Panc1 (cell line): ENCODE measurements at regions not wholly inside any gene's neighbourhood (a gene's known extent, or its start where the extent isn't known, plus 50 kb on each side); places are given as distances from the start of the nearest gene placed in this dataset.

Source experiments
- ATAC-seq: fragments of 200-7000 bp; cut with Tn5 transposase; 2 replicates; pipeline ENCODE4 v1.9.1; 2020; ENCODE audit warnings: mild to moderate bottlenecking, moderate library complexity
- BruUV-seq: library from RNA; stranded (reverse); fragments of 400-500 nt; replicated peaks from 2 replicates; lab custom pipeline; 2021; lab: Mats Ljungman, UMichigan
- CTCF ChIA-PET: fragments of 300-600 bp; sonication (Branson Sonifier 250); formaldehyde crosslinking; loops from one replicate; lab custom pipeline; 2022; ENCODE audit warnings: antibody characterized with exemption; lab: Charles Lee
- POLR2A ChIA-PET: fragments of 300-600 bp; sonication (Branson Sonifier 250); formaldehyde crosslinking; loops from one replicate; lab custom pipeline; 2022; ENCODE audit warnings: antibody characterized with exemption; lab: Charles Lee
- DNase-seq: peaks from one replicate; pipeline ENCODE4 v3.0.0-alpha.2; 2010; ENCODE audit warnings: low read depth, low spot score
- H3K27ac ChIP-seq: 2 replicates; pipeline ENCODE4 v1.5.1; 2011; ENCODE audit warnings: mild to moderate bottlenecking, low read length, inconsistent platforms
- H3K27me3 ChIP-seq: fragments of 200-500 bp; sonication (Bioruptor generic); 2 replicates; pipeline ENCODE4 v1.6.0; 2014; ENCODE audit warnings: low read length, inconsistent platforms; ENCODE audit not compliant: control insufficient read depth, insufficient read depth
- H3K36me3 ChIP-seq: fragments of 200-500 bp; sonication (Bioruptor generic); 2 replicates; pipeline ENCODE4 v1.5.1; 2014; ENCODE audit warnings: inconsistent platforms, mild to moderate bottlenecking, low read length, moderate library complexity; ENCODE audit not compliant: control insufficient read depth, insufficient read depth
- H3K4me1 ChIP-seq: 2 replicates; pipeline ENCODE4 v1.5.1; 2011; ENCODE audit warnings: inconsistent platforms, mild to moderate bottlenecking, low read length, moderate library complexity; ENCODE audit not compliant: control insufficient read depth, insufficient read depth
- H3K4me3 ChIP-seq, 2 experiments: 2 replicates each; pipeline ENCODE4 v1.5.1; 2011 to 2012; ENCODE audit warnings: low read depth in 2 of 2, low read length in 2 of 2, mild to moderate bottlenecking in 2 of 2, inconsistent platforms in 1 of 2, moderate library complexity in 1 of 2
- H3K9me3 ChIP-seq: fragments of 200-500 bp; sonication (Bioruptor generic); 2 replicates; pipeline ENCODE4 v1.5.1; 2014; ENCODE audit warnings: low read depth, mild to moderate bottlenecking, inconsistent platforms, low read length, moderate library complexity; ENCODE audit not compliant: control insufficient read depth, insufficient read depth
- CTCF ChIP-seq: fragments of 450-650 bp; IDR thresholded peaks from 2 replicates; pipeline ENCODE4 v1.5.1; 2017; ENCODE audit warnings: mild to moderate bottlenecking
- POLR2AphosphoS5 ChIP-seq: IDR thresholded peaks from 2 replicates; pipeline ENCODE4 v1.6.1; 2012; ENCODE audit warnings: mild to moderate bottlenecking, low read depth, low read length, moderate library complexity
- REST ChIP-seq, 2 experiments: IDR thresholded peaks; 2 replicates each; pipeline ENCODE4 v1.6.1; 2011 to 2012; ENCODE audit warnings: low read depth in 2 of 2, control low read depth in 1 of 2, low read length in 1 of 2, mild to moderate bottlenecking in 1 of 2, moderate library complexity in 1 of 2; ENCODE audit not compliant: insufficient read depth in 1 of 2
- SIN3A ChIP-seq: IDR thresholded peaks from 2 replicates; pipeline ENCODE4 v1.6.1; 2012; ENCODE audit warnings: low read depth, mild to moderate bottlenecking, low read length, moderate library complexity, borderline replicate concordance; ENCODE audit not compliant: insufficient read depth
- TCF7L2 ChIP-seq: IDR thresholded peaks from 2 replicates; pipeline ENCODE4 v1.6.1; 2011; ENCODE audit warnings: mild to moderate bottlenecking, low read depth, low read length, inconsistent platforms
- in situ Hi-C: cut with HindIII; loops from 2 replicates; pipeline ENCODE4 v1.10.0; 2016; ENCODE audit warnings: low sequenced_read_pairs, low pct_unique_long_range_greater_than_20kb
- intact Hi-C: fragments of 100-400 bp; cut with micrococcal nuclease; formaldehyde crosslinking; loops from one replicate; pipeline ENCODE4 v1.10.0; 2022; ENCODE audit not compliant: unreplicated experiment

- ATAC-seq = no peak
- CTCF ChIA-PET = no interaction called here
- Histone ChIP-seq H3K27me3 (peaks cover 2% of the 10 kb centered on the region; the same call in 1 of the 2 replicates), H3K4me1 (no peaks in the 10 kb centered on the region), H3K4me3 (no peak overlapping the region), H3K9me3 (no peaks in the 10 kb centered on the region), H3K27ac (no peak overlapping the region), H3K36me3 (no peaks in the 10 kb centered on the region)
- intact Hi-C loops (no loop called here), in situ Hi-C loops (no loop called here)
- no TSS peak for BruUV-seq
- DNase-seq = no peak
- POLR2A ChIA-PET = no interaction called here
- no peak for TF ChIP-seq TCF7L2
- TF ChIP-seq POLR2AphosphoS5 = no peak
- TF ChIP-seq SIN3A = no peak
- no peak for TF ChIP-seq REST (IDR thresholded peaks at IDR 0.05; ENCODE audit: insufficient read depth in 1 of 2, low read depth in 2 of 2, low read length in 1 of 2)
Observed at GRCh38 chr6:40319124-40319523, 268.0 kb downstream of the LRFN2 start.

- H3K27me3 ChIP-seq = peaks cover 10% of the 10 kb centered on the region
- no TSS peak for BruUV-seq
- TF ChIP-seq TCF7L2 (no peak), POLR2AphosphoS5 (no peak), CTCF (no peak), SIN3A (no peak), REST (IDR thresholded peaks at IDR 0.05; ENCODE audit: insufficient read depth in 1 of 2, low read depth in 2 of 2, low read length in 1 of 2) (no peak)
- no peak overlapping the region for H3K27ac ChIP-seq
- H3K36me3 ChIP-seq = no peaks in the 10 kb centered on the region
- ChIA-PET POLR2A (no interaction called here), CTCF (no interaction called here)
- DNase-seq = no peak
- no peak for ATAC-seq
- in situ Hi-C loops = no loop called here
- H3K4me3 ChIP-seq = no peak overlapping the region
- no peaks in the 10 kb centered on the region for H3K9me3 ChIP-seq
- no peaks in the 10 kb centered on the region for H3K4me1 ChIP-seq
- intact Hi-C loops = no loop called here
Observed at GRCh38 chr6:40315060-40315459, 272.1 kb downstream of the LRFN2 start.
